PC-3 (cell line): ENCODE measurements at regions not wholly inside any gene's neighbourhood (a gene's known extent, or its start where the extent isn't known, plus 50 kb on each side); places are given as distances from the start of the nearest gene placed in this dataset.

Experiments
- CTCF ChIP-seq: fragments of 300-600 bp; sonication (generic); conservative IDR thresholded peaks from 2 replicates; pipeline ENCODE4 v1.5.1; 2017; ENCODE audit warnings: antibody characterized with exemption, low read depth, mild to moderate bottlenecking, low read length
- EZH2 ChIP-seq: fragments of 300-600 bp; sonication (generic); IDR thresholded peaks from one replicate; pipeline ENCODE4 v1.6.1; 2017; ENCODE audit warnings: antibody characterized with exemption, mild to moderate bottlenecking, low read length; ENCODE audit not compliant: unreplicated experiment

GRCh38 chr17:62167076-62167475 lies 102.0 kb upstream of the MED13 start:
- no peak for TF ChIP-seq EZH2
- TF ChIP-seq CTCF = no peak
